G401 (cell line): ENCODE measurements at regions not wholly inside any gene's neighbourhood (a gene's known extent, or its start where the extent isn't known, plus 50 kb on each side); places are given as distances from the start of the nearest gene placed in this dataset.

Experiments used
- DNase-seq: peaks from one replicate; pipeline ENCODE4 v3.0.0-alpha.2; 2015; ENCODE audit warnings: low spot score
- in situ Hi-C: cut with HindIII; loops from 2 replicates; pipeline ENCODE4 v1.10.0; 2016; ENCODE audit warnings: low sequenced_read_pairs, mixed read lengths

DNA sequence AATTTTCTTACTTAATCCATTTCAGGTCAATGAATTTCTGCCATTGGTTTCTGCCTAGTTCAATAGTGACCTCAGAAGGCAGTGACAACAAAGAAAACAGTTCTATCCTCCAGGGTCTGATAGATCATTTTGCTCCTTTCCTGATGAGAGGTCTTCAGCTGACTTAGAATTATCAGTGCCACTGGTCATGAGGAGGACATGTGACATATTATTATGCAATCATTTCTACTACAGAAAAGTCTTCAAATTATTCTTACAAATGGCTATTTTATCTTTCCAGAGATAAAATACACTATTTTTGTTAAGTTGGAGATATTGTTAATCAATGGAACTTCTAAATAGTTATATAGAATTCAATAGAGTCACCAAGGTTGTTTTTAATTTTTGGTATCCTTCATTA is 360.0 kb upstream of the GALNT5 start:
- in situ Hi-C loops = no loop called here
- no peak for DNase-seq

DNA sequence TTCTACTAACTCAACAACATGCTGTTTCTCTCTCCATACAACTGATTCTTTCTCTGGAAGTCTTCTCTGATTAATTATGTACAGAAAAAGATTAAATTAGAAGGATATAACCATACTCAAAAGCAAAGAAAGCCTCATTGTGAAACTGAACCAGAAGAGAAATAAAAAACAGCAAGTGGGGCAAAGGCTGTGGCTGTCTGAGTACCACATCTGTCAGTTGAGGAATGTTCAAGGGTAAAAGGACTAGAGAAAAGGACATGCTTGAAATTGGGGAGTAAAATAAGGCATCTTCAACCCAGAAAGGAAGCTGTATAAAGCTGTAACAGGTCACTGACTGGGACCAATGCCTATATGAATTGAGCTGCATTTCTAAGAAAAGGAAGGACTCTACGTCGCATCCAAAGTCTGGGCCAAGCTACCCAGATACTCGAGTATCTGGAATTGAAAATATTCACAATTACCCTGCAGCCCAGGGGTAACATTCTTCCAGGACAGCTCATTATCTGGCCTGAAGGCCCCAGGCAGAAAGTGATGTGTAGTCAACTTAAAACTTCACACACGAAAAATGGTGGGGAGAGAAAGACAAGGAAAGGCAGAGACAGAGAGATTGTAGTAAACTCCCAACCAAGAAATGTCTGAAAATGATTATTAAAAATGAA is 356.0 kb upstream of the GALNT5 start:
- DNase-seq = no peak
- in situ Hi-C loops = no loop called here

DNA sequence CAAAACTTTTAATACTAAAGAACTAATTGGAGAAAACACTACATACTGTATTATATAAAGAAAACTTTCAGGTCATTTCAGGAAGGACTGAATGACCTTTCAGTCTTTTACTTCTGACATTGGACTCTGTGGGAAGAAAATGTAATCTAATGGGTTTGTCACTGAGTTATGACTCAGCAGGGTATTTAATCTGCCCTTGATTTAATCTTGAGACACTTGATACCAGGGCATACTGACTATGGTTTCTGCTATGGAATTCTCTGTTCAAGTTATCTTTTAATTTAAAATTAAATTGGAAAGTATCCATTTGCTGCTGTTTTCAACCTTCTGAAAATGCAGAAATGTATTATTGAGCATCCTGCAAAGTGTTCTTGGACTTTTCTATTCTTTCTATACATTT is 354.2 kb upstream of the GALNT5 start:
- in situ Hi-C loops = no loop called here
- DNase-seq = no peak

DNA sequence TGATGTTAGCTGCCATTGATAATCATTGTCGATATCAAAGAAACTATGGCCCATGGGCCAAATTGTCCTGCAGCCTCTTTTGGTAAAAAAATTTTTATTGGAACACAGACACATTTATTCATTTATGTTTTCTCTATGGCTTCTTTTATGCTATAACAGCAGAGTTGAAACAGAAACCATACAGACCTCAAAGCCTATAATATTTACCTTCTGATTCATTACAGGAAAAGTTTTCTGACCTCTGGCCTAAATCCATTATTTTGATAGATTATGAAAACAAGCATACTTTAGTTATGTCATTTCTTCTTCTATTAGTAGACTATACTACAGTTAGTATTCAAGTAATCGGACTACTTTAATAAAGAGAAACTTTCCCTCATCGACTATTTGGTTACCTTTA is 349.7 kb upstream of the GALNT5 start:
- in situ Hi-C loops = no loop called here
- DNase-seq = no peak

DNA sequence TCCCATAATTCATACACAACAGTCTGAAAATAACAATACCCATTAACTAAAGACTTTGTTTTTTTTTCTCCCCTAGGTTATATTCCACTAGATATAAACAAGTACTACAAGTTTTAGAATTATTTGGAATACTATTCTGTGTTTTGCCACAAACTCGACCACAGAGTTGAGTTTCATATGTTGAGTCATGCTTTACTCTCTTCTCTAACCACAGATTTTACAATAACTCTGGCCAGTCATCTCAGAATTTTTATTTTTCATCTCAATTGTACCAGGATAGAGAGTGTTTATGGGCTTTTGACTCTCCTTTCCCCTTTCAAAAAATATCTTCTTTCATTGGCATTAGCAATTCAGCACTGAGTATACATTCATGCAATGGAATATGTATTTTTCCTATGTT is 348.7 kb upstream of the GALNT5 start:
- DNase-seq = no peak
- in situ Hi-C loops = no loop called here

DNA sequence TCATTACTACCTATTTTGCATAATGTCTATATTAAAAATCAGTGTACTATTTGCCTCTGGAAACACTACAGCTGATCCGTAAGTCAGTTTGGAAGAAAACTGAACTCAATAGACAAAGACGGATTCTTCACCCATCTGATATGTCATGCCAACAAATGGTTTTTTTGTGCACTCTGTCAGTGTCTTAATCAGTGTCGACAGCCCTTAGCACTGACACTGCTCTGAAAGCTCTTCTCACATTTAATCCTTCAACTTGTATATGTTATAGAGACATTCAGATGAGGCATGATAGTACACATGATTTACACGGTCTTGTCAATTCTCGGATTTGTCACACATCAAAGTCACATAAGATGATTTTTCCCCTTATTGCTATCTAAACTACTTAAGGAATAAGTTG is 347.5 kb upstream of the GALNT5 start:
- DNase-seq = no peak
- in situ Hi-C loops = no loop called here

DNA sequence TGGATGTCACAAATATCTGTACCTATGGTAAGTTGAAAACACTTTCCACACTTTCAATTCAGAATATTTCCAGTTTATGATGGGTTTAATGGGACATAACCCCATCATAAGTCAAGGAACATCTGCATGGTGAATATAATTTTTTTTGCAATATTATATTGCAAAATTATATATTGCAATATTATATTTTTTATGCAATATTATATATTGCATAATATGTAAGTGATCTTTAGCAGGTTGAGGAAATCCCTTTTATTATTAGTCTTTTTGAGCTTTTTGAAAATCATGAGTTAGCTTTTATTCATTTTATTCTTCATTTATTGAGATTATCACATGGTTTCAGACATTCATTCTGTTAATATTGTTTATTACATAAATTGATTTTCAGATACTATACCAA is 342.2 kb upstream of the GALNT5 start:
- in situ Hi-C loops = no loop called here
- no peak for DNase-seq

DNA sequence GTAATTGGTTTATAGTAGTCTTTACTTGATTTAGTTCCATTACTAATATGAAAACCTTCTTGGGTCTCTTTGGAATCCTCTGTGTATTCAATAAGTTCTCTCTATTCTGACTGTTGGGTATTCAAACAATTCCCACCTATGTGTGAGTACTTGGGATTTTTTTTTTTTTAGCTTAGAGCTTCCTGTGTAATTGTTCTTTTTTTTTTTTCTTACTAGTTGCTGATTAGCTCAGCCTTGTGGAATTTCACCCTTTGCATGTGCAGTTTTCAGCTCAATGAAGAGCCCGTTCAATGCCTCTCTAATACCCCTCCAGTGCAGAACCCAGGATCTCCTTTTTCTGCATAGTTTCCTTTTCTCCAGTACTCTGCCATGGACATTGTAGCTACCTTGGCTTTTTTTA is 339.1 kb upstream of the GALNT5 start:
- no peak for DNase-seq
- in situ Hi-C loops = no loop called here

DNA sequence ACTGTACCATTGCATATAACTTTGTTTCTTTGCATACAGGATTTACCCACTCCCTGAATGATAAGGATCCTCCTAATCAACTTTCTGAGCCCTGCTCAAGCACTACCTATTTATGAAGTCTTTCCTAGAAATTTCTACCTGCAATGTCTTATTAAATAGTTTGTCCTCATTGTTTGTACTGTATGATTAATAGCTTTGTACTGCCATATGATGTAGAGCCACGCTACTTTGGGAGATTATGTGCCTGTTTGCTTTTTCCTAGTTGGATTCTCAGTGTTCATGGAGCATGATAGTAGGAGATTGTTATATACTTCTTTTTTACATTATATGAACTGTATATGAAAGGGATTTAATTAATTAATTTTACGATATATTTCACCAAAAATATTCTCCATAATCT is 327.1 kb upstream of the GALNT5 start:
- no peak for DNase-seq
- in situ Hi-C loops = no loop called here

DNA sequence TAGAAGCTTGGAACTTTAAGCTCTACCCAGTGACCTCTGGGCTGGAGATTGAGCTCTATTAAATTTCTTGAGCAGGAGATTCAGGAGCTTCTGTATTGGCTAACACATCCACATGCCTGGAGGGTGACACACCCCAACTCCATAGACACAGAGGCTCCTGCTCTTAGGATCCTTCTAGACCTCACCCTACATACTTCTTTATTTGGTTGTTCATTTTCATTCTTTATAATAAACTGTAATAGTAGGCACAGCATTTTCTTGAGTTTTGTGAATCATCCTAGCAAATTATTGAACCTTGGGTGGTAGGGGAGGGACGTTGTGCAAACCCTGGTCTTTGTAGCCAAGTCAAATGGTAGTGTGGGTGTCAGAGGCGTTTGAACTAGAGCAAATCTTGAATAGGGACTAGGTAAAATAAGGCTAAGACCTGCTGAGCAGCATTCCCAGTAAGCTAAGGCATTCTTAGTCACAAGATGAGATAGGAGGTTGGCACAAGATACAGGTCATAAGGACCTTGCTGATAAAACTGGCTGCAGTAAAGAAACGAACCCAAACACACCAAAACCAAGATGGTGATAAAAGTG is 323.8 kb upstream of the GALNT5 start:
- DNase-seq = no peak
- in situ Hi-C loops = no loop called here

DNA sequence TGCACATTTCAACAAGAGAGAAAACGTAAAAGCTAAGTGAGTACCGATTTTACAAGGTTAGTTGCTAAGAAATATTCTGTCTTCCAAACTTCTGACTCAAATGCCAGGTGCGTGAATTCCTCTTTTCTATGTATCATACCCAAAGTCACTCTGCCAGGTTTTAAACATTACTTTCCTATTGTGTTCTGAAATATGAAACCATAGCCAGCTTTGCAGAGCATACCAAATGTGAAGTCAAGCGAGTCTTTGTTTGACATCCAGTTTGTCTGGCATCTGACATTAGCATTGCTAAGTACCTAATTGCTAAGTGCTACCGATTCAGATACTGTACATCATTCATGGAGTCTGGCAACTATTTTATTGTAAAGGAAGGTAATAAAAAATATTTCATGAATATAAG is 321.9 kb upstream of the GALNT5 start:
- in situ Hi-C loops = no loop called here
- no peak for DNase-seq

DNA sequence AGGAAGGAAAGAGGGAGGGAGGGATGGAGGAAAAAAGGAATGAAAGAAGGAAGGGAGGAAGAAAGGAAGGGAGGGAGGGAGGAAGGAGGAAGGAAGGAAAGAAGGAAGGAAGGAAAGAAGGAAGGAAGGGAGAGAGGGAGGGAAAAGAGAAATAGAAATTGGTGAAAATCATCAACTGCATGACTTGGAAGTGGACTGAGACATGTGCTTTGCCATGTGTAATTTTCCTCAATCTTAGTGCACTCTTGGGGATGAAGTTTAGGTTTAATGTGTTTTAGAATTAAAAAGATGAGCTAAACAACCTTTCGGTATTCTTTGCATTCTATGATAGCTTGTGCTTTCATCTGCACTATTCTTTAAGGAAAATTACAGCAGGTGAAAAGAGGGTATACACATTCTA is 320.1 kb upstream of the GALNT5 start:
- no peak for DNase-seq
- in situ Hi-C loops = no loop called here

DNA sequence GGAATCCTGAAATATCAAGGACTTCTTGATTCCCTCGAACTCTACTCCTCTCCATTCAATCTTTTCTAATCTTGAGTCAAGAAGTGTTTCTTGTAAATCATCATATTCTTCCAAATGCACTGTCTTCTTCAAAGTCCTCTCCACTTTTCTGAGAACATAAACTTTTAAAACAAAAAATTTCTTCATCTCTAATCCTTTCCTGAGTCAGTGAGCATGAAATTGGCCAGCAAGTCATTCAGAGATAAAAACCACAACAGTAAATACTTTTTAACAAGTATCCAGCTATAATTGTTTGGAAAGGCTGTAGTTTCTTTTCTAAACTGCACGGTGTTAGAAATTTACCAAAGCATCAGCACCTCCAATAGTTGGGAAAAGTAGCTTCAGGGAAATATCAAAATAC is 312.6 kb upstream of the GALNT5 start:
- in situ Hi-C loops = no loop called here
- DNase-seq = no peak

DNA sequence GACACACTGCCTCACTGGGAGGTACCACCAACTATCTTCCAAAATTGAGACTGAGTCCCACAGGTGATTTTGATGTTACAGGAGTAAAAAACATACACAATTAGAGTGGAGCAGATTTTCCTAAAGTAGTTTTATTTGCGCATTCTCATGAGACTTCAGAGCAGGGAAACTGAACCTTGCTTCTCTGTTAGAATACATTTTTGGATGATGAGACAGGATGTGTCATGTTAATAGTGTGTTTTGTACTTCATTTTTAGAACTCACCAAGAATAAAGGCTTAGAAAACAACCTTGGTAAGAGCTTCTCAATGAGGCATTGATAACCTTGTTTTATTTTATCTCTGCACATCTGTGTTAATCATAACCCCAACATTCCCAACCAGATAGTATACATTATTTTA is 310.2 kb upstream of the GALNT5 start:
- in situ Hi-C loops = no loop called here
- DNase-seq = no peak

DNA sequence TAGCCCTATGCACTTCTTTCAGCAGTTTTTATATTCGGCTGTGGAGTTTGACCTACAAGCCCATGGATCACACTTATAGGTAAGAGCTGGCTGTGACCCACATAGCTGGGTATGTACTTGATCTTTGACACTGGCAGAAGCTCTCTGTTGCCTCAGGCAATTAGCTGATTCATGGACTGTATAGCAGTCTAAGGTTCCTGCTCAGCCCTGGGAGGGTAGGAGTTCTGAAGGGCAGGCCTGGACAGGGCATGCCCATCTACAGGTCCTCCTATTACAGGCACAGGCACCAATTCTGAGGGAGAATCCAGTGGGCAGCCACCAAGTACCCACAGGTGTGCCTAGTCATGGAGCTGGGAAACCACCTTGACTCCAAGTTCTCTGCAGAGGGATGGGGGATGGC is 301.8 kb upstream of the GALNT5 start:
- in situ Hi-C loops = no loop called here
- no peak for DNase-seq

DNA sequence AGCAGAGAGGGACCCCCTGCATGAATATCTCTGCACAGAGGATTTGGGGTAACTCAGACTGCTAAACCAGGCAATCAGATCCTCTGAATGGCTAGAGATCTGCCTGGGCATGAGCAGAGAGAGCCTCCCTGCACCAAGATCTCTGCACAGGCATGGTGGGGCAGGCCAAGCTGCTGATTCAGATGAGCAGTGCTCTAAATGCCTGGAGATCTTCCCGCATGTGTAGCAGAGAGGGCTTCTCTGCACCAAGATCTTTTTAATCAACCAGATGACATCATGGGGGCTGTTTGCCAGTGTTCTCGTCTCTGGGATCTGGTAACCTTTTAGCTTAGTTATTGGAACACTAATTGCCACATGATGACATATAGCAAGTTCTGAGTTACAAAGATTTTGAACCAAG is 301.3 kb upstream of the GALNT5 start:
- in situ Hi-C loops = no loop called here
- DNase-seq = no peak

DNA sequence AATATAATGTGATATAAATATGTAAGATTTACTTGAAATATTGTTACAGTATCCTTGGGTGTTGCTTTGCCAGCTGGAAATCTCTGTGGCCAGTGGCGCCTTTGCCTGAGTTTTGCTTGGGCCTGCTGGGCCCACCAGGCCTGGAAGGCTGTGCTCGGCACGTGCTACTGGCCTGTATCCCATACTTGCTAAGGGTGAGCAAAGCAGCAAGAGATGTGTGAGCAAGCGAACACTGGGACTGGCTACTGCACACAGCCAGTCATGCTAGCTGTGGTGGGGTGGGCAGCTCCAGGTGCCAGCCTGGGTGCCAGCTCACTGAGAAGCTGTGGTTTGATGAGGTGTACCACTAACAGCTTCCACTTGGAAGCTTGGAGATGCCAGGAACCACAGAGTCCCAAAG is 299.1 kb upstream of the GALNT5 start:
- DNase-seq = no peak
- in situ Hi-C loops = no loop called here

DNA sequence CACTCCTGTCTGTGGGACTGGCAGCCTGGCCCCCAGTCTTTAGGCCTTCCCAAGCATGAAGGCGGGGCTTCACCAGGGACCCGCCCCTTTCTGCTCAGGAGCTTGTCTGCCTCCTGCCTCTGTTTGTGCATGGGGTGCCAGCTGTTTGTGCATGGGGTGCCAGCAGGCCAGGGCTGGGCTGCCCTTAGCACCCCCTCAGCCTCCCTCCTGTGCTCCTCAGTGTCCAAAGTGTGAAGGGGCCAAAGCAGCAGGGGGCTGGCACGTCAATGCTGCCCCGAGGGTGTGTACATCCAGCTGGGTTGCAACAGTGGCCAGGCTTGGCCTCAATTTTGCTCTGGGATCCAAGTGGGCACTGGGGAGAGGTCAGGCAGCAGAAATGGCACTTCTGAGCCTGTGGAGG is 298.0 kb upstream of the GALNT5 start:
- no peak for DNase-seq
- in situ Hi-C loops = no loop called here

DNA sequence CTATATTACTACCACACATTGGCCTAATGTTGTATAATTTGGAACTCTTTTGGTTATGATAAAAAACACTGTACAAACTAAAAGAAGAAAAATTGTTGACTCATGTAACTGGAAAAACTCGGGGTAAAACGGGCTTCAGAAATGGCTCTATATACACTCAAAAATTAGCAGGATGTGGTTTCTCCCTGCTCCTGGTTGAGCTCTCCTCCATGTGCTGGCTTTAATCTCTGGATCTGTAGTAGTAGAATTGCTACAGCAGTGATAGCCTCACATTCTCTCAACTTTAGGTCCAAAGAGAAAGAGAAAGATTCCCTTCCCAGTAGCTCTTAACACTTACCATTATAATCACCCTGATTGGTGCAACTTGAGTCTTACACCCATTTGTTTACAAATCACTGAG is 274.9 kb upstream of the GALNT5 start:
- in situ Hi-C loops = no loop called here
- no peak for DNase-seq

DNA sequence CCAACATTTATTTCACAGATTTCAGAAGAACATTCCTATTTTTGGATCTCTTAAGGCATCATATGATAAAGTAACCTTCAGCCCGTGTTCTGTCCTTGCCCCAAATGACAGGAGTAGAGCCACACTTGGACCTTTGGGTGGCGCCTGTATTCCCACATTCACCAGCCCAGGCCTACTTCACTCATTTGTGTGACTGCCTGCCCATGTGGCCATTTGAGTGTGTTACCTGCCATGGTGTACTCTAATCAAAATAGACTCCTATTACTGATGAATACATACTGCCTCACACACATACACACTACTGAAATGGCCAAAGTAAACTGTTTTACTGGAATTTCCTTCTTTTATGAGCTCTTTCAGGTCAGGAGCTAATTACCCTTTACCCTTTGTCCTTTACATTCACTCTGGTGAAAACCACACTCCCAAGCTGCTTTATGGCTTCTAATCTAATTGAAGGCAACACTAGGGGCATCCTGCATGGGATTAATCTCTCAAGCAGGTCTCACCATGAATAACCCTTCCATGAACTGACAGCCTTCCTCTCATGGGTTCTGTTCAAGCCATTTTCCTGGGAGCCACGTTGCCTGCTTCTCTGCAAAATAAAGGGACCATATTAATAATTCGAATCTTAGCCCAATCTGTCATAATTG is 271.0 kb upstream of the GALNT5 start:
- DNase-seq = no peak
- in situ Hi-C loops = no loop called here

DNA sequence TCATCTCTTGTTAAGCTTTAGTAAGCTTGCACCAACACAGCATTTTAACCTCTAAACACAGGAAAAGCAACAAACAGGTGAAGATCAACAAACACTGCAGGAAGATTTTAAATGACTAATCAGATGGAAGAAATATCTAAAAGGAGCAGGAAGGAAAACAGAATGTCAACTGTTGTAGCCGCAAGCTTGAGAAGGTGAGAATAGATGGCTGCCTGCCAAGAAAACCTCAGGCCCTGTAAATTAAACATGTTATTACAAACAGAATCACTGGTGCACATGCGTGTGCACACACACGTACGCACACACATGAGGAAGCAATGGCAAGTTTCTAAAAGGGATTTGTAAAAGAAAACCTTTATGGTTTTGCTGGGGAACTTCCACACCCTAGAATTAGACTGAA is 257.8 kb upstream of the GALNT5 start:
- in situ Hi-C loops = no loop called here
- no peak for DNase-seq
